LNCAP (cell line): ENCODE measurements at regions not wholly inside any gene's neighbourhood (a gene's known extent, or its start where the extent isn't known, plus 50 kb on each side); places are given as distances from the start of the nearest gene placed in this dataset.

ENCODE experiments used
- CTCF ChIP-seq: fragments of 450-650 bp; IDR thresholded peaks from 2 replicates; pipeline ENCODE4 v1.5.1; 2017; ENCODE audit warnings: mild to moderate bottlenecking

- no peak for TF ChIP-seq CTCF
Observed at GRCh38 chr3:102226463-102226862, 208.4 kb upstream of the ZPLD1 start.

DNA sequence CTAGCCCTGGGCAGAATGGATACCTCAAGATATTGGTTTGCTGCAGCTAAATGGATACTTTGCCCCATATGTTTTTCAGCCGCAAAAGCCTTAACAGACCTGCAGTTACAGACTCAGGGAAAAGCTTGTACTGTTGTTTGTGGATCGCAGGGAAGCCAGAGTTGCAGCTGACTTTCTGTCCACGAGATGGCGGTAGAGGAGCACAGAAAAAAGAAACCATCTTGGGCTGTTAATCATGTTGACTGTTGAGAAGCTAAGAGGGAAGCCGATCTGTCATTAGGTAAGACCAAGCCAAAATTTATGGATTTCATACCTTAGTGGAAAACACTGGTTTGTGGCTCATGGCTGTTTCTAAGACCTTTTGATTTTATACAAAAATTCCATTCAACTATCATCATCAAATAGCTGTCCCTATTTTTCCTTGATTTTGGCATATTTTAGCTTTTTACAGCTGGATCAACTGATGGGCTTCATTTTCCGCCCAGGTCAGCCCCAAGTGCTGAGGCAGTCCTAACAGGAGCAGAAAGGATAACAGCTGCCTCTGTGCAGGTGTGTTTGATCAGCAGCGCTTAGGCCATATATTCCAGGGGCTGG is 205.7 kb upstream of the ZPLD1 start:
- peak; percentile 95 for TF ChIP-seq CTCF

DNA sequence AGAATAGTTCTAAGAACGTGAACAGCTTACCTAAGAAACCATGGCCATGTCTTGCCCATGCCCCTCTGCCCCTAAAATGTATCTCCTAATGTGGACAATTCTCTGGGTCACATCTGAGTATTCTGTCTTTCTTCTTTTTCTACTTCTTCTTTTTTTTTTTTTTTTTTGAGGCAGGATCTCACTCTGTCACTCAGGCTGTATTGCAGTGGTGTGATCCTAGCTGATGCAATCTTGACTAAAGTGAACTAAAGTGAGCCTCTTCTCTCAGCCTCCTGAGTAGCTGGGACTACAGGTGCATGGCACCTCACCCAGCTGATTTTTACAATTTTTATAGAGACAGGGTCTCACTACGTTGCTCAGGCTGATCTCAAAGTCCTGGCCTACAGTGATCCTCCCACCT is 204.8 kb upstream of the ZPLD1 start:
- no peak for TF ChIP-seq CTCF

GRCh38 chr3:102233881-102234280 is 200.9 kb upstream of the ZPLD1 start:
- no peak for TF ChIP-seq CTCF

DNA sequence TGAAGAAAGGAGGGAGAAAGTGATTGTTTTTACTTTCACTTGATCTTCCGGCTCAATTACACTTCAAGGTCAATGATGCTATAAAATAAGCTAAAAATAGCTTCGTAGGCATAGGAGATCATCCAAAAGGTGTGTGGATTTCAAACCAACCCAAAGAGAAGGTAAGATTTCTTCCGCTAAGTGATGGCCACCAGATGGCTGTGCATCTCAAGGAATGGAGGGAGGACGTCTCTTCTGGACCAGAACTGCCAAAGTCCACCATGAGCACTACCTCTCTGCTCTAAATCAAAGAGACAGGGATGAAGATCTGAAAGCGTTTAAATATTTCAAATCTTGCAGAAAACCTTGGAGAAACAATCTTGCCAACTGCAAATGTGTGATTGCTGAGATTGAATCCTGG is 199.1 kb upstream of the ZPLD1 start:
- peak; percentile 68; the same call in 1 of the 2 replicates for TF ChIP-seq CTCF

GRCh38 chr3:102237181-102237580 is 197.6 kb upstream of the ZPLD1 start:
- no peak for TF ChIP-seq CTCF

GRCh38 chr3:102237838-102238237 is 197.0 kb upstream of the ZPLD1 start:
- no peak for TF ChIP-seq CTCF

- TF ChIP-seq CTCF: no peak
Observed at GRCh38 chr3:102238362-102238761, 196.5 kb upstream of the ZPLD1 start.
